Neural progenitor cell (in vitro differentiated cells): ENCODE measurements at regions not wholly inside any gene's neighbourhood (a gene's known extent, or its start where the extent isn't known, plus 50 kb on each side); places are given as distances from the start of the nearest gene placed in this dataset.

Experiments
- DNase-seq: peaks from one replicate; pipeline ENCODE4 v3.0.0-alpha.2; 2016; ENCODE audit warnings: low spot score
- H2AFZ ChIP-seq: fragments of 200-600 bp; sonication (generic); replicated peaks from 2 replicates; pipeline ENCODE4 v1.6.1; 2016; ENCODE audit warnings: antibody characterized with exemption
- H3F3A ChIP-seq: fragments of 200-600 bp; sonication (generic); 2 replicates; pipeline ENCODE4 v1.6.1; 2016; ENCODE audit warnings: antibody characterized with exemption, low read depth
- H3K27ac ChIP-seq: fragments of 200-600 bp; sonication (generic); 2 replicates; pipeline ENCODE4 v1.5.1; 2016; ENCODE audit warnings: mild to moderate bottlenecking
- H3K27me3 ChIP-seq: fragments of 200-600 bp; sonication (generic); 2 replicates; pipeline ENCODE4 v1.6.1; 2016; ENCODE audit warnings: mild to moderate bottlenecking, moderate library complexity
- H3K36me3 ChIP-seq: fragments of 200-600 bp; sonication (generic); 2 replicates; pipeline ENCODE4 v1.5.1; 2016
- H3K4me1 ChIP-seq: fragments of 200-600 bp; sonication (generic); 2 replicates; pipeline ENCODE4 v1.6.1; 2016; ENCODE audit warnings: mixed run types
- H3K4me2 ChIP-seq: fragments of 200-600 bp; sonication (generic); 2 replicates; pipeline ENCODE4 v1.6.1; 2016
- H3K4me3 ChIP-seq: fragments of 200-600 bp; sonication (generic); 2 replicates; pipeline ENCODE4 v1.5.1; 2016
- H3K79me2 ChIP-seq: fragments of 200-600 bp; sonication (generic); 2 replicates; pipeline ENCODE4 v1.6.1; 2016; ENCODE audit warnings: low read depth
- H3K9ac ChIP-seq: fragments of 200-600 bp; sonication (generic); 2 replicates; pipeline ENCODE4 v1.6.1; 2016
- H3K9me3 ChIP-seq: fragments of 200-600 bp; sonication (generic); 2 replicates; pipeline ENCODE4 v1.5.1; 2016; ENCODE audit warnings: low read depth
- H4K20me1 ChIP-seq: fragments of 200-600 bp; sonication (generic); 2 replicates; pipeline ENCODE4 v1.6.1; 2016; ENCODE audit warnings: low read depth
- H3K27ac Mint-ChIP-seq: 3 replicates; pipeline ENCODE4 v1.8.0; 2021; ENCODE audit warnings: mixed read lengths
- H3K27me3 Mint-ChIP-seq: 2 replicates; pipeline ENCODE4 v1.8.0; 2022; ENCODE audit warnings: low read depth, mild to moderate bottlenecking, inconsistent platforms, moderate library complexity, mixed read lengths; ENCODE audit not compliant: insufficient read depth
- H3K36me3 Mint-ChIP-seq: 3 replicates; pipeline ENCODE4 v1.8.0; 2021; ENCODE audit warnings: mixed read lengths
- H3K4me1 Mint-ChIP-seq: 3 replicates; pipeline ENCODE4 v1.8.0; 2021; ENCODE audit warnings: mixed read lengths
- H3K4me3 Mint-ChIP-seq: 3 replicates; pipeline ENCODE4 v1.8.0; 2021; ENCODE audit warnings: mild to moderate bottlenecking, moderate library complexity, mixed read lengths
- H3K9me3 Mint-ChIP-seq: 3 replicates; pipeline ENCODE4 v1.8.0; 2020; ENCODE audit warnings: mixed read lengths
- EZH2 ChIP-seq: fragments of 200-600 bp; sonication (generic); IDR thresholded peaks from 2 replicates; pipeline ENCODE4 v1.6.1; 2017; ENCODE audit warnings: antibody characterized with exemption, mild to moderate bottlenecking, moderate library complexity
- EZH2phosphoT487 ChIP-seq: fragments of 200-600 bp; sonication (generic); IDR thresholded peaks from 2 replicates; pipeline ENCODE4 v1.6.1; 2017; ENCODE audit warnings: antibody characterized with exemption
- TF ChIP-seq, protein P1 (sequence below): fragments of 200-600 bp; sonication (generic); IDR thresholded peaks from 2 replicates; pipeline ENCODE4 v1.5.1; 2017; ENCODE audit warnings: antibody characterized with exemption, mild to moderate bottlenecking

DNA sequence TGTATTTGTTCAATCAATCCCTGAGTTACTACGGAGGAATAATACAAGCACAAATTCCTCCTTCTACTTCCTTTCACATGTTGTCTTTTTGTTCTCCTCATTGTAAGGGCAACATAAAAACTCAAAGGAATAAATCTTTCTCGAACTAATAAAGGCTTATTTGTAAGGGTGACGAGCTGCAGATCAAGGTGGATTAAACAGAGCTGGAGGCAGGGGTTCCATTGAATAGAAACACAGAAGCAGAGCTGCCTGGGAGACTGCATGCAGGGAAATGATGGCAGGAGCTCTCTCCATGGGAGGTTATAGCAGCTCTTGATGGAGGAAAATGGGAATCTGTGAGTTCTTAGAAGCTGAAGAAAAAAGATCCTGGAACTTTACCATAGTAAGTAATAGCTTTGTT lies 160.2 kb downstream of the CYYR1 start:
- H3K4me3 Mint-ChIP-seq: peak overlapping the region; percentile 15
- Histone ChIP-seq H3K27me3 (no peaks in the 10 kb centered on the region), H3K4me1 (peaks cover 43% of the 10 kb centered on the region), H4K20me1 (no peaks in the 10 kb centered on the region), H3K27ac (peak overlapping the region; percentile 90), H3K9me3 (no peaks in the 10 kb centered on the region), H3F3A (peaks cover 34% of the 10 kb centered on the region), H3K4me3 (peak overlapping the region; percentile 14), H3K79me2 (no peaks in the 10 kb centered on the region), H3K9ac (no peak overlapping the region), H3K4me2 (peak overlapping the region; percentile 61), H2AFZ (no peak overlapping the region), H3K36me3 (no peaks in the 10 kb centered on the region)
- H3K4me1 Mint-ChIP-seq: peaks cover 42% of the 10 kb centered on the region
- no peaks in the 10 kb centered on the region for H3K9me3 Mint-ChIP-seq
- H3K27me3 Mint-ChIP-seq: no peaks in the 10 kb centered on the region
- peak; percentile 71 for DNase-seq
- TF ChIP-seq EZH2phosphoT487 (no peak), EZH2 (no peak)
- TF ChIP-seq, protein P1, sequence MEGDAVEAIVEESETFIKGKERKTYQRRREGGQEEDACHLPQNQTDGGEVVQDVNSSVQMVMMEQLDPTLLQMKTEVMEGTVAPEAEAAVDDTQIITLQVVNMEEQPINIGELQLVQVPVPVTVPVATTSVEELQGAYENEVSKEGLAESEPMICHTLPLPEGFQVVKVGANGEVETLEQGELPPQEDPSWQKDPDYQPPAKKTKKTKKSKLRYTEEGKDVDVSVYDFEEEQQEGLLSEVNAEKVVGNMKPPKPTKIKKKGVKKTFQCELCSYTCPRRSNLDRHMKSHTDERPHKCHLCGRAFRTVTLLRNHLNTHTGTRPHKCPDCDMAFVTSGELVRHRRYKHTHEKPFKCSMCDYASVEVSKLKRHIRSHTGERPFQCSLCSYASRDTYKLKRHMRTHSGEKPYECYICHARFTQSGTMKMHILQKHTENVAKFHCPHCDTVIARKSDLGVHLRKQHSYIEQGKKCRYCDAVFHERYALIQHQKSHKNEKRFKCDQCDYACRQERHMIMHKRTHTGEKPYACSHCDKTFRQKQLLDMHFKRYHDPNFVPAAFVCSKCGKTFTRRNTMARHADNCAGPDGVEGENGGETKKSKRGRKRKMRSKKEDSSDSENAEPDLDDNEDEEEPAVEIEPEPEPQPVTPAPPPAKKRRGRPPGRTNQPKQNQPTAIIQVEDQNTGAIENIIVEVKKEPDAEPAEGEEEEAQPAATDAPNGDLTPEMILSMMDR: no peak
- peak overlapping the region; percentile 92 for H3K27ac Mint-ChIP-seq
- no peaks in the 10 kb centered on the region for H3K36me3 Mint-ChIP-seq

- no peak overlapping the region for H3K27ac Mint-ChIP-seq
- peaks cover 3% of the 10 kb centered on the region for H3K9me3 Mint-ChIP-seq
- Histone ChIP-seq H3K79me2 (no peaks in the 10 kb centered on the region), H4K20me1 (no peaks in the 10 kb centered on the region), H3K27me3 (no peaks in the 10 kb centered on the region), H3K4me2 (no peak overlapping the region), H3K4me3 (no peak overlapping the region), H2AFZ (no peak overlapping the region), H3K36me3 (no peaks in the 10 kb centered on the region), H3K4me1 (peaks cover 49% of the 10 kb centered on the region), H3K27ac (no peak overlapping the region), H3K9me3 (no peaks in the 10 kb centered on the region), H3K9ac (no peak overlapping the region), H3F3A (peaks cover 32% of the 10 kb centered on the region)
- DNase-seq: no peak
- peaks cover 4% of the 10 kb centered on the region for H3K27me3 Mint-ChIP-seq
- TF ChIP-seq EZH2: no peak
- TF ChIP-seq, protein P1: no peak
- no peak for TF ChIP-seq EZH2phosphoT487
- peaks cover 62% of the 10 kb centered on the region for H3K4me1 Mint-ChIP-seq
- H3K4me3 Mint-ChIP-seq: no peak overlapping the region
- no peaks in the 10 kb centered on the region for H3K36me3 Mint-ChIP-seq
Measured at GRCh38 chr21:26409735-26410134, 163.4 kb downstream of the CYYR1 start.

DNA sequence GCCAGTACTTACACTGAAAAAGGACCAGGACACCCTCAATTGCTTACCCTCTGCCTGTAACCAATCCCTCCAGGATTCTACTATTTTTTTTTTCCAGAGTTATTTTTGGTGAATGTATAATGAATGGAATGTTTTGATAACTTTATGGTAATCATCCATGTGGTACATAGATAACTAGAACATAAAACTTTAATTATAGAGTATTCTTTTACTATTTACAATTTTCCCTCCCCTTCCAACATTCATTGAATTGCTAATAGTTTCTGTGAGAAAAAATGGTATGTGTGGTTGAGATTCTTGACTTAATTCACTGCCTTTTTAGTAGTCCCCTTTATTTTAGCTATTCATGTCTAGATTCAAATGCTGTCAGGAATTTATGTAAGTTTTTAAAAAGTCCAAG lies 164.6 kb downstream of the CYYR1 start:
- Histone ChIP-seq H3K4me1 (peaks cover 40% of the 10 kb centered on the region), H2AFZ (no peak overlapping the region), H3K36me3 (no peaks in the 10 kb centered on the region), H3K9me3 (no peaks in the 10 kb centered on the region), H3K79me2 (no peaks in the 10 kb centered on the region), H3F3A (peaks cover 20% of the 10 kb centered on the region), H3K4me3 (no peak overlapping the region), H3K27ac (no peak overlapping the region), H4K20me1 (no peaks in the 10 kb centered on the region), H3K27me3 (no peaks in the 10 kb centered on the region), H3K4me2 (no peak overlapping the region), H3K9ac (no peak overlapping the region)
- peaks cover 4% of the 10 kb centered on the region for H3K27me3 Mint-ChIP-seq
- H3K36me3 Mint-ChIP-seq: no peaks in the 10 kb centered on the region
- no peak overlapping the region for H3K4me3 Mint-ChIP-seq
- TF ChIP-seq EZH2: no peak
- TF ChIP-seq EZH2phosphoT487: no peak
- TF ChIP-seq, protein P1: no peak
- DNase-seq: no peak
- H3K9me3 Mint-ChIP-seq: peaks cover 3% of the 10 kb centered on the region
- H3K4me1 Mint-ChIP-seq: peaks cover 63% of the 10 kb centered on the region
- H3K27ac Mint-ChIP-seq: peak overlapping the region; percentile 5
